HG02610 (cell line): ENCODE measurements at regions not wholly inside any gene's neighbourhood (a gene's known extent, or its start where the extent isn't known, plus 50 kb on each side); places are given as distances from the start of the nearest gene placed in this dataset.
"Not testable (repeated sequence)": the region's sequence is repeated elsewhere in the genome, so short reads cannot be mapped to it uniquely, and the experiment has no call there.

ENCODE experiments used
- ATAC-seq: cut with Tn5 transposase; IDR thresholded peaks from one replicate; pipeline ENCODE4 v1.9.1; 2021; ENCODE audit warnings: mild to moderate bottlenecking, moderate library complexity; ENCODE audit not compliant: unreplicated experiment

DNA sequence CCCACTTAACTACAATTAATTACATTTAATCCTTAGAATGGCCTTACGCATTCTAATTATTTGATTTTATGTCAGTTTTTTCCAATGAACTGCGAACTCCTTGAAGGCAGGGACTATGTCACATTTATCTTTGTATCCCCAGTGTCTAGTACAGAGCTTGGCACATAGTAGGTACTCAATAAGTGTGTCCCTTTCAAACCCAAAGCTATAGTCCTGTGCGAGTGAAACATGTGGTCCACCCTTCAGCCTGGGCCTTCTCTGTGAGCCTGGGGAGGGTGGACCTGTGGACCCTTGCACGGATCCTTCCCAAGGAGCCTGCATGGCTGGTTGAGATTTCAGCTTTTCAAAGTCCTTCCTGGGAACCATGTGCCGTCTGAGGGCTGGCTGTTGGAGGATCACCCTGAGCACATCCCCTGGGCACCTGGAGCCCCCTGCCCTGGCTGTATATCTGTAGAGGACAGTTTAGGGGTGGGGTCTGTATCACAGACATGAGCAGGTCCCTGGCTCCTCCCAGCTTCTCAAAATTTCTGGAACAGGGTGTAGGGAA, 103.1 kb downstream of the IER5 start:
- no peak for ATAC-seq

DNA sequence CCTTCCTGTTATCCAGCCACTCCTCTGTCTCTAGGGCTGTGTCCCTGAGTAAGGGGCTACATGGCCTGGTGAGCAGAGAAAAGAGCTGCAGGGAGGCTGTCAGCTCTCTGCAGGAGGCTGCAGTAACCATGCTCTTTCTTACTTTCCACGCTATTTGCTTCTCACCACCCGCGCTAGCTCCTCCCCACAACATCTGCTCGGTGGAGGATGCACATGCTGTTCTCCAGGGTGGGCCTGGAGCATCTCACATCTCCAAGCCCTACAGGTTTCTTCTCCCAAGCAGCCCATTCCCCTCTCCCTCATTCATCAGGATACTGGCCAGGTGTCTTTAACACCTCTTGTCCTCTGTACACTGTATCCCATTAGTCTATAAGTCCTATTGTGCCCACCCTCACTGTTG, 103.8 kb downstream of the IER5 start:
- no peak for ATAC-seq

DNA sequence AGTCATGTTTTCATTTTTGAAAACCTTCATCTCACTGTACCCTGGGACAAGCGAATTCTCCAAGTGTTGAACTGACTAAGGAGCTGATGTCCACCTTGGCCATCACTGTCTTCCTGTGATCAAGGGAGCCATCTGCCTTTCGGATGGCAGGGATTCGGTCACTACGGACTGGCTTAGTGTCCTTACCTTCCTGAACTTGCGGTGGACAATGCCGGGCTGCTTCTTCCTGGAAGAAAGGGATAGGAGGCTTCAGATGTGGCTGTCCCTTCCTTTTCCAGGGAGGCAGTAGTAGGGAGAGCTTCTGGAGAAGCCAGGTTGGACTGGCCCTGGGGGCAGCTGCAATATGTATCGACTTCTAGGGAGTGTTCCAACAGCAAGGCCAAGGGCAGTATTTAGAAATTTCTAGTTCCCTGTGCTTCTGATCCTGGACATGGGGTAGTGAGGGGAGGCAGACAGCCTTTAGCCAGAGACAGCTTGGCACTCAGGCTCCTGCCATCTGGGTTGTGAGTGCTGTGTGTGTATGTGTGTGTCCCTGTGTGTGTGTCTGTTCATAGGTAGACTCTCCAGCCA, 114.6 kb downstream of the IER5 start:
- ATAC-seq: no peak

DNA sequence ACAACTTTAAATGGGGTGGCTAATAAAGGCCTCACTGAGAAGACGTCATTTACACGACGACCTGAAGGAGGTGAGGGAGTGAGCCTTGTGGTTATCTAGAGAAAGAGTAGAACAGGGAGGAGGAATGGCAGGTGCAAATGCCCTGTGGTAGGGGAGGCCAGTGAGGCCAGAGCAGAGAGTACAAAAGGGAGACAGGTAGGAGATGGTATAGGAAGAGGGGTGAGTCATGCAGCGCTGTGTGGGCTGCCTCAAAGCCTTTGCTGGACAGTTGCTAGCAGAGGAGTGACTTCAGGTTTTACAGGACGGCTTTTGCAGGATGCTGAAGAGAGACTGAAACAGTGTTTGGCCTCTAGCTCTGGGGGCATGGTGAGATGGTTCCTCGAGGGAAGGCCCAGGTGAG, 116.0 kb downstream of the IER5 start:
- no peak for ATAC-seq

DNA sequence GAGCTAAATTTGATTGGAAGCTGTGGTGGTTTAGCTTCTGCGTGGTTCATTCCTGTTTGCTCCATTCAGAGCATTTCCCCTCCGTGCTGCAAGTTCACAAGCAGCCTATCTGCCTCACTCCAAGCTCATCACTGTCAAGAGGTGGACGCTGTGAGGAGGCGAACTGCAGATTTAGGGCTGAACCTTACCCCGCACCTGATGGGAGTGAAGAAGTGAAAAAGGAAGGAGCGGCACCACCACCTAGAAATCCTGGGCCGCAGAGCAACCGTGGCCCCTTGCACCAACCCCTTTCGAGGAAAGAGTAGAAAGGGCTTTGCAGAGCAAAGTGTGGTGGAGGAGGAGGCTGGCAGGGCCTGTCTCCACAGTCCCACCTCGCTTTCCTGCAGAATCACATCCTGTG, 117.4 kb downstream of the IER5 start:
- no peak for ATAC-seq

DNA sequence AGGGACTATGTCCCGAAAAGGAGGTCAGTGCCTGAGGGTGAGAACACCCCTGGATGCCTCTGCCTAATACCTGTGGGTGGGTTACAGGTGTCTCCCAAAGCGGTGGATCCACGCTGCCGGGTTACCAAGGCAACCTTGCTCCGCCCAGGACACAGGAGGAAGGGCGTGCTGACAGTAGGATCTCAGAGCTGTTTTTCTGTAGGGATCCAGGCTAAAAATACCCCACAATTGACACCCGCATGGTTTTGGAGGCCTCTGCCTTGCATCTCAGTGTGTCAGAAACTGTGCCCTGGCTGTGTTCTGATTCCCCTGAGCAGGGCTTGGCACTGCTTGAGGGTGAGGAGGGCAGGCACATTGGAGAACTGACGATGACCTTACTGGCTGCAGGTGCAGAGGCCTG, 118.0 kb downstream of the IER5 start:
- ATAC-seq: no peak

- no peak for ATAC-seq
Observed at GRCh38 chr1:181206979-181207790, 118.7 kb downstream of the IER5 start.

DNA sequence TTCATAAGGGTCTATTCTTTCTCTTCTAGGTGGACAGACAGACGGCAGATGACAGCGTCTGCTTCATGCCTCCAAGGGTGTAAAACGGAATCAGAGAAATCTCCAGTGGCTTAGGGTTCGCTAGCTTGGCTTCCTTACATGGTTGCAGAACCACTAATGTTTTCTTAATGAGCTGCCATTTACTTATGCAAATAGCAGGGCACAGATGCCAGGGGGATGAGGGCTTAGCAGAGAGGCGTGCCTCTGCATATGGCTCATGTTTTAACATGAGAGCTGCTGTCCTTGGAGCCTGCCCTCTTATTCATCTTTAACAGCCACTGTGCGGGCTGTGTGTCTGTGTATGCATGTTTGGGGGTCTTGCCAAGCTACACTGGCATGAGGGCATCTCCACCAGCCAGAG, 119.6 kb downstream of the IER5 start:
- no peak for ATAC-seq

DNA sequence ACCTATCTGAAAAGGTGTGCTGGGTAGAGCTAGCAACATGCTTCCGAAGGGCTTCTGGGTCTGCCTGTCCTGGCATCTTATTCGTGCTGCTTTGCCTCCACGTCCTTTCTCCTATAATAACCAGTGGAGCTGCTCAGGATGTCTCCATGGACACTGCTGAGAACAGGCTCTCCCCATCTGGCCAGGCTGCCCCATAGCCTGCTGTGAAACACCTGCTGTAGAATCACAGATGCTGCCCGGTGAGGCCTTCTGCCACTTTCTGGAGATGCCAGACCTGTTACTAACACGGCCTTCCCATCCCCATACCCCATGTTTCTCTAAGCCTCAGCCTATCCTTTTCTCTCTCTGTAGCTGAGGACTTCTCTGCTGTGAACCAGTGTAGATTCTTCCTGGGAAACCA, 120.5 kb downstream of the IER5 start:
- no peak for ATAC-seq

GRCh38 chr1:181213056-181213455, 124.6 kb downstream of the IER5 start:
- ATAC-seq: no peak

DNA sequence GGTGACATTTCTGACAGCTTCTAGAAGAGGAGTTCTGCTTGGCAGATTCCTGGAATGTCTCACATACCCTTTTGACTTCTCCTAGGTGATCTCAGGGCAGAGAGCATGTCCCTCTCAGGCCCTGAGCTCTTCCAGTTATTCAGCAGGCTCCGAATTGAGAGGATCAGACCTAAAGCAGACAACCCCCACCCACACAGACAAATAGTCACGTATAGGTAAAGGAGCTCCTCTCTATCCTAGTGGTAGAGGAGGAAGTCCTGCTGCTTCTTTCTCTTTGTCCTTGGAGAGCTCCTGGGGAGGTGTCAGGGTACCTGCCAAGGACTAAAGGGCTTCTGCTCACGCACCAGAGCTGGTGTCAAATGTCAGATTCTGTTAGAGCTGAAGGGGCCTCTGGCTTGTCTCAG, 128.1 kb downstream of the IER5 start:
- ATAC-seq: no peak

DNA sequence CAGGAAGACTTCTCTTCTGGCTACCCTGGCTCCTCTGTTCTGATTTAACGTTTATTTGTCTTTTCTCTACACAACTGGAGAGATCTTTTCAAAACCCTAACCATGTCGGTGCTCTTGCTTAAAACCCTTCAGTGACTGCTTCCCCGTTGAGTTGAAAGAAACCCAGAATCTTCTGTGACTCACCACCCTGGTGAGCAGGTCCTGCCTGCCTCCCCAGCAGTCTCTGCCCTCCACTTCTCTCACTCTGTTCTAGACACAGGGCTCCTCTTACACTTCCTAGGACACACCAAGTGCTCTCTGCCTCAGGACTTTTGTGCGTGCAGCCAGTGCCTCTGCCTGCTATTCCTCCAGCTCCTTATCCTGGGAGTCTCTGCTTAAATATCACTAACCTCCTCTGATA, 131.4 kb downstream of the IER5 start:
- ATAC-seq: no peak

DNA sequence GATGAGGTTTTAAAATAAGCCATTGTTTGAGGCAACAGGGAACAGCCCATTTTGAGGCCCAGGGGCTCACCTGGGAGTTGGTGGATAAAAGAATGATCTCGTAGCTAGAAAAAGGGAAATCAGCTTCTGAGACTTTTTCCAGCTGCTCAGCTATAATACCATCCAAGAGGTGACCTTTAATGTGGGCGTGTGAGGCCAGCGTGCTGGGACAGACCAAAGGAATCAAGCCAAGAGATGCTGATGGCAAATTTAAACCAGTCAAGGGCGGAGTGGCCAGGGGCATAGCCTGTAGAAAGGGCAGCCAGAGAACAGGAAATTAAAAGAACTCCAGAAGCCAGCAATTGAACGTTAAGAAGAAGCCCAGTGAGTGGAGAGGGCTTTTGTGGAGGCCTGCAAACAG, 132.6 kb downstream of the IER5 start:
- no peak for ATAC-seq

- no peak for ATAC-seq
Observed at GRCh38 chr1:181222972-181223505, 134.5 kb downstream of the IER5 start.

DNA sequence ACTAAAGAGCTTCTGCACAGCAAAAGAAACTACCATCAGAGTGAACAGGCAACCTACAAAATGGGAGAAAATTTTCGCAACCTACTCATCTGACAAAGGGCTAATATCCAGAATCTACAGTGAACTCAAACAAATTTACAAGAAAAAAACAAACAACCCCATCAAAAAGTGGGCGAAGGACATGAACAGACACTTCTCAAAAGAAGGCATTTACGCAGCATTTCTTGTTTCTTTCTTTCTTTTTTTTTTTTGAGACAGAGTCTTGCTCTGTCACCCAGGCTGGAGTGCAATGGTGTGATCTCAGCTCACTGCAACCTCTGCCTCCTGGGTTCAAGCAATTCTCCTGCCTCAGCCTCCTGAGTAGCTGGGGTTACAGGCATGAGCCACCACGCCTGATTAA, 138.2 kb downstream of the IER5 start:
- not testable (repeated sequence) for ATAC-seq

- ATAC-seq: no peak
Observed at GRCh38 chr1:181239086-181239485, 150.6 kb downstream of the IER5 start.

GRCh38 chr1:181246320-181246719, 157.8 kb downstream of the IER5 start:
- not testable (repeated sequence) for ATAC-seq

GRCh38 chr1:181248361-181248760, 159.9 kb downstream of the IER5 start:
- ATAC-seq: not testable (repeated sequence)

DNA sequence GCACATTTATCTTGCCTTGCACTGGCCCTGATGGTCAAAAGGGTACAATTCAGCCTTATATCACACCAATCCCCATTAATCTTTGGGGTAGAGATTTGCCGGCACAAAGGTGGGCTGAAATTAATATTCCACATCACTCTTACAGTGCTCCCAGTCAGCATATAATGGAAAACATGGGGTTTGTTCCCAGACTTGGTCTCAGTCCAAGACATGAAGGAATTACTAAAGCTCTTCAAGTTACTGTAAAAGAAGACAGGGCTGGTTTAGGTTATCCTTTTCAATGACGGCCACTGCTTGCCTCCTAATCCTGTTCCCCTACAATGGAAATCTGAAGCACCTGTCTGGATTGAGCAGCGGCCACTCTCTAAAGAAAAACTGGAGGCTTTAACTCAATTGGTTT, 160.7 kb downstream of the IER5 start:
- ATAC-seq: no peak

- no peak for ATAC-seq
Observed at GRCh38 chr1:181250038-181250437, 161.5 kb downstream of the IER5 start.

GRCh38 chr1:181251001-181251712, 162.7 kb downstream of the IER5 start:
- no peak for ATAC-seq

DNA sequence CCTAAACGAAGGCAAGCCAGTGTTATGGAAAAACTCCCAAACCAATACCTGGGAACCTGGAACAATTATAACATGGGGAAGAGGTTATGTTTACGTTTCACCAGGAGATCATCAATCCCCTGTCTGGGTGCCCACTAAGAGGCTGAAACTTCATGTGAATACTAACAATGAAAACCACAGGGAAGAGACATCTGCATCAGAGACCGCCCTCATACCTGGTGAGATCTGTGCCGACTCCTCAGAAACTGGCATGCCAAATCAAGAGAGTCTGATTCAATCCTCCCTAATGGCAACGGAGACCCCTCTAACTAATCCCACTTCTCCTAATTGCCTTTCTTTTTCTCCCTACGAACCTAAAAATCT, 163.2 kb downstream of the IER5 start:
- no peak for ATAC-seq
